NCI-H2196 (cell line): ENCODE measurements at regions not wholly inside any gene's neighbourhood (a gene's known extent, or its start where the extent isn't known, plus 50 kb on each side); places are given as distances from the start of the nearest gene placed in this dataset.

Experiments used
- DNase-seq: peaks from one replicate; lab custom pipeline; 2025; ENCODE audit not compliant: unreplicated experiment; lab: John Stamatoyannopoulos, UW

DNA sequence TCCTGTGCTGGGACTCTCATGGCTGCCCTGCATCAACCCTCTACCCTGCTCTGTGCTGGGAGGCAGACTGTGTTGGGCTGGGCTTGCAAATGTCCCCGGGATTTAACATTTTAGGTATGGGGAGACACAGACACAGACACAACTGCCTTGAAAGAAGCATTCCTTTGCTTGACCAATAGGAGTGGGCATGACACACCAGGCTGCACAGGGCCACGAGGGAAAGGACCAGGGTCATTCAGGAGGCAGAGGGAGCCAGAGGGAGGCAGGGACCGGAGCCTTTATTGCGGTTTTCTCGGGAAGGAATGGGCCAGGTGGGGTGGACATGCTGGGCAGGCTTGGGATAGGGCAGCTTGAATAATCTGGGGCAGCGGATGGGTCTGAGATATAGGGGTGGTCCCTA is 238.7 kb upstream of the COPS8 start:
- no peak for DNase-seq

DNA sequence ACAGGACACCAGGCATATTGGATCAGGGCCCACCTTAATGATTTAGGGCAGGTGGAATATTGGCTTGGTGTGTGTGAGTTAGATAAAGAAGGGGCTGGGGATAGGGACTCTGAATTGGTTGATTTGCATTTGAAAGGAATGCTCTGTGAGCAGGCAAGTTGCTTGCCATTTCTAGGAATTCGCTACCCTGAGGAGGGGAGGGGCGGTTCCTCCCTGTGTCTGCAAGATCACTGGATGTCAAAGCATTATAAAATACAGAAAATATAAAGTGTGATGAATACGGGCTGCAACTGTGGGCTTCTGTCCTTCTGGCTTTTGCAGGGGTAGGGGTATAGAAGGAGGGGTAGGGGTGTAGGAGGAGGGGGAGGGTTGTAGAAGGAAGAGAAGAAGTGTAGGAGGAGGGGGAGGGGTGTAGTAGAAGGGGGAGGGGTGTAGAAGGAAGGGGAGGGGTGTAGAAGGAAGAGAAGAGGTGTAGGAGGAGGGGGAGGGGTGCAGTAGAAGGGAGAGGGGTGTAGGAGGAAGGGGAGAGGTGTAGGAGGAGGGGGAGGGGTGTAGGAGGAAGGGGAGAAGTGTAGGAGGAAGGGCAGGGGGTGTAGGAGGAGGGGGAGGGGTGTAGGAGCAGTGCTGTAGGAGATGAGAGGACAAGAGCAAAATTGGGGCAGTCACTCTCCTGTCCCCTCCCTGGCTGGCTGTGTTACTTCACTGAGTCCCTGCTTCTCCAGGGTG is 238.0 kb upstream of the COPS8 start:
- DNase-seq: no peak

- DNase-seq: no peak
Measured at GRCh38 chr2:236848501-236848900, 237.2 kb upstream of the COPS8 start.

DNA sequence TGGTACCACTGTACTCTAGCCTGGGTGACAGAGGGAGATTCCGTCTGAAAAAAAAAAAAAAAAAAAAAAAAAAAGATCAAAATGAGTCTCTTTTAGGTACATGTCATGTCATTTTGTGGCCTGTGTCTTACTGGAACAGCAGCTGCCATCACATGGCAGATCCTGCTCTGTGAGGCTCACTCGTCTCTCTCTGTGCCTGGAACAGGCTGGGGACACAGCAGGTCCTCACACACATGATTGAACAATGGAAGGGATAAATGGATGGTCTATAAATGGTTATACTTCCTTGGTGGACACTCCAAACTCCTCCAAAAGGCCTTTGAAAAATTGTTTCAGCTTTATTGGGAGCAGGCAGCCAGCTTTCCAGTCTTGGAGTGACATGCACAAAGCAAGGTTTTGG is 236.2 kb upstream of the COPS8 start:
- no peak for DNase-seq

- no peak for DNase-seq
Measured at GRCh38 chr2:236849940-236850339, 235.7 kb upstream of the COPS8 start.

GRCh38 chr2:236851187-236851586 is 234.5 kb upstream of the COPS8 start:
- no peak for DNase-seq

- no peak for DNase-seq
Measured at GRCh38 chr2:236852100-236852976, 233.4 kb upstream of the COPS8 start.

GRCh38 chr2:236852977-236853374 is 232.7 kb upstream of the COPS8 start:
- no peak for DNase-seq

DNA sequence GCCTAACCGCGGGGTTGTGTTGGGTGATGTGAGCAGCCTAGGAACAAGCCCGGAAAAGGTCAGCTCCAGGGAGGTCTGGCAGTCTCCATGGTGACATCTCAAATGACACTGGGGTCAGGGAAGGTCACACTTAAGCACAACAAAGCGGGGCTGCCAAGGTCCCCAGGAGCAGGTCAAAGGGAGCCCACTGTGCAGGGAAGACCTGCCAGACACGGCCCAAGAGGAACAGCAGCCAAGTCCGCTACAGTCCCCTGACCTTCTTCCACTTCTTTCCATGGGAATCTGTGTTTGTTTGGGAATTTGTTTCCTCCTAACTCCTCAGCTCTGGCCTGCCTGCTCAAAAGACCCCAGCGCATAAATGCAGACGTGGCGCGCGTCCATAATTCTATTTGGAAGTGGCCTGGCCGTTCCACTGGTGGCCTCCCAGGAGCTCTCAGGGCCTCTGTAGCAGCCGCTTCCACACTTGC is 232.1 kb upstream of the COPS8 start:
- no peak for DNase-seq

DNA sequence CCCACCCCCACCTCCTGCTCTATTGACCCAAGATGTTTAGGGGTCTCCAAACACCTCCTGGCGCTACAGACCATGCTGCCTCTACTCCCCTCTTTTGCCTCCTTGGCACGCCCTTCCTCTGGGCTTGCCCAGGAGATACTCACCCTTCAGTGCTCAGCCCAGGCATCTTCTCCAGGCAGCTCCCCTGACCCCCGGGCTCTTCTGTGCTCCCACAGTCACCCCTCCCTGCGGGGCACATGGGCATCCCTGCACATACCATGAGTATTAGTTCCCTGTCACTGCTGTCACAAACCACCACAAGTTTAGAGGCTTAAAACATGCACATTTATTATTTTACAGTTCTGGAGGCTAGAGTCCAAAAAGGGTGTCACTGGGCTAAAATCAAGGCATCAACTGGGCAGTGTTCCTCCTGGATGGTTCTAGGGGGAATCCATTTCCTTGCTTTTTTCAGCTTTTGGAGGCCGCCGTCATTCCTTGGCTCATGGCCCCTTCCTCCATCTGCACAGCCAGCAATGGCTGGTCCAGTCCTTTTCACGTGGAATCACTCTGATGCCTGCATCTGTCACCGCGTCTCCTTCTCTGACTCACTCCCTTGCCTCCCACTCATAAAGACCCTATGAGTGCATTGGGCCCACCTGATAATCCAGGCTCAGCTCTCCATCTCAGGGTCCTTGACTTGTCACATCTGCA is 230.4 kb upstream of the COPS8 start:
- no peak for DNase-seq

DNA sequence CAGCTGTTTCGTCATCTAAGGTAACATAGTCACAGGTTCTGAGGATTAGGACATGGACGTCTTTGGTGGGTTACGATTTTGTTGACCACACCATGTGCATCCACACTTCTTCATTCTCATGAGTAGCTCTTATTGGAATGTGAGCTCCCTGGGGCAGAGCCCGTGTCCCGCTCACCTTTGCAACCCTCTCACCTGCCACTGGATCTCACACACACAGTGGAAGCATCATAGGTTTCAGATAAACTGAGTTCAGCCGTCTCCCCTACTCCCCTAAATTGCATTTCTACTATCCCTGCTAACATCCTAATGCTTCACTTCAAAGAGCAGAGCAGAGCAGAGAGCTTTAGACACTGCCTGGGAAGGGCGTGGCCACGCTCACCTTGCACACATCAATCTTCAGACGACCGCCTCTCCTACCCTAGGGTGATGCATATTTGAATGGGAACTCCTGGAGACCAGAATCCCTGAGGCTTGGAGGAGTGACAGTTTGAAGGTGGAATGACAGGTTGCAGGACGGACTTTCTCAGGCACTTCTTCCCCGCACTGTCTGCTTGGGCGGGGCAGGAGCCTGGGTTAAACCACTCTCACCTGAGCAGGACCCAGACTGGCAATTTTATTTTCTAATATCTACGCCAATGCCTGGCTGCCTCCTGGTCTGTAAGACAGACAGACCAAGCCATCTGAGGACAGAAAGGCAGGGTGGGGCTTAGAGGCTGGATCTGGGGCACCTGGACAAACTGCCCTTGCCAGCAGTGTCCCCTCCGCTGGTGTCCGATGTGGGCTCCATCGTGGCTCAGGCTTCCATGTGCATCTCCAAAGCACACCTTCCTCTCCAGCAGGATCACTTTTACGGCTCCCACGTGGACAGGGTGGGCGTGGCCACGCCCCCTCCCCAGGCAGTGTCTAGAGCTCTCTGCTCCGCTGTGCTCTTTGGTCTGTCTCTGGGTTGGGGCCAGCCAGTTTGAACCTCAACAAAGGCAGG is 229.5 kb upstream of the COPS8 start:
- DNase-seq: no peak

DNA sequence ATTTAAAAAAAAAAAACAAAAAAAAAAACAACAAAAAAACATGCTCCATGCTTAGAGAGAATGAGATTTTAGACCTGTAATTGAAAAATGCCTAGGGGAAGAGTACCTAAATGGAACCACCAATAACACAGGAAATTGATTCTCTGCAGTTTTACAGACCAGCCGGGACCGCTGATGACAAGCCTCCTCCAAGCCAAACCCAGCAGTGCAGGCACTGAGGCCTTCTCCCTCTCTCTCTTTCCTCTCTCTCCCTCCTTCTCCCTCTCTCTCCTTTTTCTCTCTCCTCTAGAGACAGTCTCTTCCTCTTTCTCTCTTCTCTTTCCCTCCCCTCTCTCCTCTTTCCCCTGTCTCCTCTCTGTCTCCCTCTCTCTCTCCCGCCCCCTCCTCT is 228.8 kb upstream of the COPS8 start:
- DNase-seq: no peak

GRCh38 chr2:236857246-236857645 is 228.4 kb upstream of the COPS8 start:
- no peak for DNase-seq

DNA sequence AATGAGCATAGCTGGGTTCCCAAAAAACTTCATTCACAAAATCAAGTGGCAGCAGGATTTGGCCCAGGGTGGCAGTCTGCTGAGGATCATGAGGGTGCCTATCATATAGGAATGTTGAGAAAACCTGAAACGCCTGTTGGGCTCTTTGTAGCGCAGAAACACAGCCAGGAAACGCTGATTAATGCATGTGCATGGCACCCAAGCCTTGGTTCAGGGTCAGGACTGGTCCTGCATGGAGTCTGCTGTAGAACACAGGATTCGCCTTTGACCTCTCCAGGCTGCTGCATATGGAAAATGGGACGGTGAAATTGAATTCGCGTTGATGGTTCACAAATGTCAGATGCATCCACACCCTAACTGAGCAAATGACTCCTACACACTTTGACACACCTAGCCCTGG is 227.9 kb upstream of the COPS8 start:
- no peak for DNase-seq

- DNase-seq: no peak
Measured at GRCh38 chr2:236858661-236859060, 227.0 kb upstream of the COPS8 start.

DNA sequence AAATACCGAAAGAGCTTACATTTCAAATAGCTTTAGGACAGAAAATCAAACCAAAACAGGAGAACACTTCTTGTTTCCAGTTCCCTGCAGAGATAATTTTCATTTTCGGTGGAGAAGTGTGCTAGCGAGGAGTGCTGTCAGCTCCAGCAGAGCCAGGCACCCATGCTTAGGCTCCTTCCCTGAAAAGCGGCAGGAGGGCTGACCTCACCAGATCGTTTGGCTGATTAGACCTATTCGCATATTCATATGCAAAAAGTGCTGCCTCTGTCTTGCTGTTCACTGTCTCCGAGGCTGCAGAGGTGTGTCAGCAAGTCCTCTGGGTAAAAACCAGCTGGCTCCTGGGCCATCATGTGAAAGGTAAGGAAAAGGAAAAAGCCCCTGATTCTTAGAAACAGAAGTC is 225.8 kb upstream of the COPS8 start:
- no peak for DNase-seq

GRCh38 chr2:236861196-236861875 is 224.4 kb upstream of the COPS8 start:
- no peak for DNase-seq

DNA sequence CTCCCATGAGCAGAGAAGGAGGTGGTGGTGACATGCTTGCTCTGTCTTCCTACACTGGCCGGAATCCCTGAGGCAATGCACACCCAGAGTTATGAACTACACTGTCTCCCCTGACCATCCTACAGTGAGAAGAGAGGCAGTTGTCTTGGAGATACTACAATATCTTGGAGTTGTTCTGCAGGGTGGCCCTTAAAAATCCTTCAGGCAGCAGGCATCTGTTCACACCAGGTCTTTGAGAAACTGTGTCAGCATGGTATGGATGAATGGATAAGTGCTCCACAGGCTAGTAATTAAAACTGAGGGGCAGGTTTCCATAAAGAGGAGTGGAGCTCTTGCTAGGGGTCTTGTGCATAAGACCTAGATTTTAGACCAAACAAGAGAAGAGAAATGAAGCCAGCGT is 223.7 kb upstream of the COPS8 start:
- DNase-seq: no peak

GRCh38 chr2:236862526-236862925 is 223.2 kb upstream of the COPS8 start:
- no peak for DNase-seq
